DOHH2 (cell line): ENCODE measurements at regions not wholly inside any gene's neighbourhood (a gene's known extent, or its start where the extent isn't known, plus 50 kb on each side); places are given as distances from the start of the nearest gene placed in this dataset.

ENCODE experiments used
- EZH2phosphoT487 ChIP-seq: fragments of 200-600 bp; sonication (generic); IDR thresholded peaks from 2 replicates; pipeline ENCODE4 v1.6.1; 2017; ENCODE audit warnings: borderline replicate concordance, mild to moderate bottlenecking, antibody characterized with exemption, low read length, moderate library complexity, mixed read lengths
- TF ChIP-seq, protein P1 (sequence below): fragments of 200-600 bp; sonication (generic); IDR thresholded peaks from one replicate; pipeline ENCODE4 v1.5.1; 2014; ENCODE audit warnings: antibody characterized with exemption, mild to moderate bottlenecking, low read depth, low read length; ENCODE audit not compliant: poor library complexity, severe bottlenecking

DNA sequence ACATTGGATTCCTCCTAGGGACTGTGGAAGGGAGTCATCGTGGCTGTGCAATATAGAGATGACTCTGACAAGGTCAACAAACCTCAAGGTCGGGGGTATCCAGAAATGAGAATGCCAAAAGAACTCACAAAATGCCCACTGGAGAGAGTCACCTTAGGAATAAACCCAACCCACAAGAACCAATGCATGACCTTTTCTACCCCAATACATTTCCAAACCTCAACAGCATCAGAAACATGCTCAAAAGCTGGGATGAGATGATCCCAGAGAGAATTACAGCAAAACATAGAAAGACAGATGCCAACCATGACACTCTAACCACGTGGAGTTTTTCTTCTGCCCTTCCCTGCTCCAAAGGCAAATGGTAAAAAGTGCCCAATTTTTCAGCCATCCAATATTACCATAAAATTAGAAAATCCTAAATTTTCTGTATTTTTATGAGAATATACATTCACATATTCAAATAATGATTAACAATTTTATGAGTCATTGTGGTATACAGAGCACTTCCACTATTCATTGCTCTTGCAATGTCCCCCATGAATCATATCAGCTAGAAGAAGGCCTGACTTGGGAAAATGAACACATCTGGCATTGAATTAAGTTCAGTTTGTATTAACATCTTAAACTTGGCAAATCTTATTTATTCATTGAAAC lies 88.2 kb upstream of the PALMD start:
- TF ChIP-seq, protein P1, sequence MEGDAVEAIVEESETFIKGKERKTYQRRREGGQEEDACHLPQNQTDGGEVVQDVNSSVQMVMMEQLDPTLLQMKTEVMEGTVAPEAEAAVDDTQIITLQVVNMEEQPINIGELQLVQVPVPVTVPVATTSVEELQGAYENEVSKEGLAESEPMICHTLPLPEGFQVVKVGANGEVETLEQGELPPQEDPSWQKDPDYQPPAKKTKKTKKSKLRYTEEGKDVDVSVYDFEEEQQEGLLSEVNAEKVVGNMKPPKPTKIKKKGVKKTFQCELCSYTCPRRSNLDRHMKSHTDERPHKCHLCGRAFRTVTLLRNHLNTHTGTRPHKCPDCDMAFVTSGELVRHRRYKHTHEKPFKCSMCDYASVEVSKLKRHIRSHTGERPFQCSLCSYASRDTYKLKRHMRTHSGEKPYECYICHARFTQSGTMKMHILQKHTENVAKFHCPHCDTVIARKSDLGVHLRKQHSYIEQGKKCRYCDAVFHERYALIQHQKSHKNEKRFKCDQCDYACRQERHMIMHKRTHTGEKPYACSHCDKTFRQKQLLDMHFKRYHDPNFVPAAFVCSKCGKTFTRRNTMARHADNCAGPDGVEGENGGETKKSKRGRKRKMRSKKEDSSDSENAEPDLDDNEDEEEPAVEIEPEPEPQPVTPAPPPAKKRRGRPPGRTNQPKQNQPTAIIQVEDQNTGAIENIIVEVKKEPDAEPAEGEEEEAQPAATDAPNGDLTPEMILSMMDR = no peak
- TF ChIP-seq EZH2phosphoT487 = no peak
